Astrocyte of the spinal cord (primary cell): ENCODE measurements at regions not wholly inside any gene's neighbourhood (a gene's known extent, or its start where the extent isn't known, plus 50 kb on each side); places are given as distances from the start of the nearest gene placed in this dataset.

Experiments
- DNase-seq: peaks from one replicate; pipeline ENCODE4 v3.0.0; 2011; ENCODE audit warnings: low read depth, low spot score
- H3K4me3 ChIP-seq: 2 replicates; pipeline ENCODE4 v1.5.1; 2011; ENCODE audit warnings: low read depth, mild to moderate bottlenecking, low read length, moderate library complexity
- CTCF ChIP-seq: IDR thresholded peaks from 2 replicates; pipeline ENCODE4 v1.5.1; 2012; ENCODE audit warnings: low read depth, mild to moderate bottlenecking, low read length, inconsistent platforms
- in situ Hi-C: cut with HindIII; loops from 2 replicates; pipeline ENCODE4 v1.10.0; 2017; ENCODE audit warnings: low sequenced_read_pairs

- no peak overlapping the region for H3K4me3 ChIP-seq
- no peak for DNase-seq
- in situ Hi-C loops: no loop called here
- no peak for TF ChIP-seq CTCF
Measured at GRCh38 chr18:11380968-11381367, 228.4 kb upstream of the SLC35G4 start.

- in situ Hi-C loops: no loop called here
- peak; percentile 7 for TF ChIP-seq CTCF
- DNase-seq: no peak
- no peak overlapping the region for H3K4me3 ChIP-seq
Measured at GRCh38 chr18:11379660-11380059, 229.7 kb upstream of the SLC35G4 start.

- in situ Hi-C loops: no loop called here
- TF ChIP-seq CTCF: no peak
- no peak overlapping the region for H3K4me3 ChIP-seq
- DNase-seq: no peak
Measured at GRCh38 chr18:11377766-11378540, 228.6 kb upstream of the PIEZO2 start.

GRCh38 chr18:11372163-11372562 lies 222.8 kb upstream of the PIEZO2 start:
- H3K4me3 ChIP-seq: no peak overlapping the region
- in situ Hi-C loops: no loop called here
- no peak for TF ChIP-seq CTCF
- no peak for DNase-seq

GRCh38 chr18:11369556-11369955 lies 220.2 kb upstream of the PIEZO2 start:
- TF ChIP-seq CTCF: no peak
- in situ Hi-C loops: no loop called here
- H3K4me3 ChIP-seq: no peak overlapping the region
- no peak for DNase-seq

GRCh38 chr18:11368020-11368419 lies 218.7 kb upstream of the PIEZO2 start:
- H3K4me3 ChIP-seq: no peak overlapping the region
- in situ Hi-C loops: no loop called here
- no peak for DNase-seq
- no peak for TF ChIP-seq CTCF
